ENCODE measurements at regions not wholly inside any gene's neighbourhood (a gene's known extent, or its start where the extent isn't known, plus 50 kb on each side); places are given as distances from the start of the nearest gene placed in this dataset.
A peak's percentile ranks its signal among the peaks of the same experiment; 100 is the strongest.
"Not testable (repeated sequence)": the region's sequence is repeated elsewhere in the genome, so short reads cannot be mapped to it uniquely, and the experiment has no call there.

DNA sequence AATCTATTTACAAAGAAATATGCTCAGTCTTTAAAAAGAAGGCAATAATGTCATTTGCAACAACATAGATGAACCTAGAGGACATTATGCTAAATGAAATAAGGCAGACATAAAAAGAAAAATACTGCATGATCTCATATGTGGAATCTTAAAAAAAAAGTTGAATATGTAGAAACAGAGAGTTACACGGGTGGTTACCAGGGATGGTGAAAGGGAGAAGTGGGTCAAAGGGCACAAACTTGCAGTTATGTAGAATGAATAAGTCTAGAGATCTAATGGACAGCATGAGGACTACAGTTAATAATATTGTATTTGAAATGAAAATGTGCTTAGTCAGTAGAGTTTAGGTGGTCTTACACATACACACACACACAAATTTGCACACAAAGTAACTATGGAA lies 88.2 kb upstream of the CCDC71L start:
- DNase-seq (ENCODE audit: low spot score): no peak

DNA sequence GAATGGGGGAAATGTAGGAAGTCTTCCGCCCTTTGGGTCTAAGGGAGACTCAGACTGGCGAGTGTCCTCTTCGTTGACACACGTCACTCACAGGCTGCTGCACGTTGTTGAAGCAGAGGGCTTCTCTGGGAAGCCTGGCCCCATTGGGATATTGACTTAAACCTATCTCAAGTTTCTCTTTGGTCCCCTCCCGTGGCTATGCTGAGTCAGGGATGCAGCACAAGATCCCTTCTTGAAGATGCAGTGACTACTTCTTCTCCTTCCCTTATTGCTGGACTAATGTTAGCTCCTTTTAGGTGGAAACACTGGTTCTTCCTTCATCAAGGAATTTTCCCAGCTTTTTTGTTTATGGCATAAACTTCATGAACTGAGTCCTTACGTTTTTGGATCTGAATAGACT lies 89.8 kb upstream of the CCDC71L start:
- no peak for DNase-seq (ENCODE audit: low spot score)

DNA sequence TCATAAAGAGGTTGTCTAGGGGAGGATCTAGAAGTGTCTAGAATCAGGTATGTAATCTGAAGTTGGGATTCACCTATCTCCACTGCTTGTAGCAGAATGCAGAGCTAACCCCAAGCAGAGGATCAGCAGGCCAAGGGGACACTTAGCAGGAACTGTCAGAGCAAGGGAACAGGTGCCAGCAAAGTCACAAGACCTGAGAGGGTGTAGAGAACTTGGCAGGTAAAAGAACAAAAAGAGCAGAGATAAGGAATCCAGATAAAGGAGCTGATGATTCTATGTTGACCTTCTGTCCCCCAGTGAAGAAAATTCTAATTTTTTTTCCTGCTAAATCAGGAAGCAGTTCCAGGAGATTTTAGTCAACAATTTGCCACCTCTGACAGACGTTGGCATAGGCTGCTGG lies 91.4 kb upstream of the CCDC71L start:
- peak; percentile 69 for DNase-seq (ENCODE audit: low spot score)

DNA sequence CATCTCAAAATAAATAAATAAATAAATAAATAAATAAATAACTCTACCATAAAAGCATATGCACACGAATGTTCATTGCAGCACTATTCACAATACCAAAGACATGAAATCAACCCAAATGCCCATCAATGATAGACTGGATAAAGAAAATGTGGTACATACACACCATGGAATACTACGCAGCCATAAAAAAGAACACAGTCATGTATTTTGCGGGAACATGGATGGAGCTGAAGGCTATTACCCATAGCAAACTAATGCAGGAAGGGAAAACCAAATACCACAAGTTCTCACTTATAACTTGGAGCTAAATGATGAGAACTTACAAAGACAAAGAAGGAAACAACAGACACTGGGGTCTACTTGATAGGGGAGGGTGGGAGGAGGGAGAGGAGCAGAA lies 94.1 kb upstream of the CCDC71L start:
- DNase-seq (ENCODE audit: low spot score): not testable (repeated sequence)

DNA sequence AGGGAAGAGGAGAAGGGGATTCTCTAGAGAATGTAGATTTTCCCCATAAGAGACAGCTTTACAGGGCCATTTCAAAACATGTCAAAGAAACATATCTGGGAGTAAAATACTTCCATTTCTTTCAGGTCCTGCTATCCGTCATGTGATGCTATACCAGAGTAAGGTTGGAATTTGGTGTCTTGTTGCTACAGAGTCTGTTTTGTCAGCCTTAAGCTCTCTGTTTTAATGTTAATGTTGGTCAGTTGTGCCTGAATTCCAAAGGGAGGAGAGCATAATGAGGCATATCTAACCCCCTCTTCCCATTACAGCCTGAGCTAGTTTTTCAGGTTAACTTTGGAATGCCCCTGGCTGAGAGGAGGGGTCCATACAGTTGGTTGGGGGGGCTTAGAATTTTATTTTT lies 94.7 kb upstream of the CCDC71L start:
- no peak for DNase-seq (ENCODE audit: low spot score)

DNA sequence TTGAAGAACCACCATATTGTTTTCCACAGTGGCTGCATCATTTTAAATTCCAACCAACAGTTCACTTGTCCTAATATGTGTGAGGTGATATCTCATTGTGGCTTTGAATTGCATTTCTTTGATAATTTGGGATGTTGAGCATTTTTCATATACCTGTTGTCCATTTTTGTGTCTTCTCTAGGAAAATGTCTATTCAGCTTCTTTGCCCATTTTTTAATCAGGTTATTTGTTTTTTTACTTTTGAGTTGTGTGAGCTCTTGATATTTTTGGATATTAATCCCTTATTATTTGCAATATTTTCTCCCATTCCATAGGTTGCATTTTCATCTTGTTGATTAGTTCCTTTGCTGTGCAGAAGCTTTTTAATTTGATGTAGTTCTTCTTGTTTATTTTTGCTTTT lies 95.1 kb upstream of the CCDC71L start:
- DNase-seq (ENCODE audit: low spot score): no peak

DNA sequence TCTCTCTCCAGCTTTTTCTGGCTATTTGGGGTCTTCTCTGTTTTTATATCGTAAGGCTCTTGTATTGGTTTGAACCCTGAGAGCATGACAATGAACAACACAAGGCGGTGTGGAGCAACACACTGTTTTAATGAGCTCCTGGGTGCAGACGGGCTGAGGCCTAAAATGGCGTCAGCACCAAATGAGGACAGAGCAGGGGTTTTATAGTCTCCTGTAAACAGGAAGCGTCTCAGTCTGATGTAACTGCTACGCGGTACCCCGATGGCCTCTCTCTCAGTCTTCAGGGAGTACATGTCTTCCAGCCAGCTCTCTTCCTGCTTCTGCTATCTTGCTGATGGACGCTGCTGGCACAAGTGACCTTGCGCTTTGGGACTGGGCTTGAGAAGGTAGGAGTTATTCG lies 95.9 kb upstream of the CCDC71L start:
- DNase-seq (ENCODE audit: low spot score): no peak

DNA sequence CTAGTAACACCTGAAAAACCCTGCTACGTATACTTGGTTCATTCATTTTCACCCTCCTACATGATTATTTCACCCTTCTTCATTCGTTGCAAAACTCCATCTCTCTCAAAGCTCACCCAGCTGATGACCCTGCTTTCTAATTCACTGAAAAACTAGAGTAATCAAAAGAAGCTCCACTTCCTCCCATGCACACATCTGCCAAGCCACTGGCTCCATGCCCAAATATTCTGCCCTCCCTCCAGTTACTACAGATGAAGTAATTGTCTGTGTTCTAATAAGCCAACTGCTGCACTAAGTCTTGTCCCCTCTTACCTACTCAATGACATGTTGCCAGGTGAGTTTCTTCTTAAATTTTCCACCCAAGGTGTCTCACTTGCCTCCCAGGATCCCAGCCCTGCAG lies 96.9 kb upstream of the CCDC71L start:
- peak; percentile 32 for DNase-seq (ENCODE audit: low spot score)

DNA sequence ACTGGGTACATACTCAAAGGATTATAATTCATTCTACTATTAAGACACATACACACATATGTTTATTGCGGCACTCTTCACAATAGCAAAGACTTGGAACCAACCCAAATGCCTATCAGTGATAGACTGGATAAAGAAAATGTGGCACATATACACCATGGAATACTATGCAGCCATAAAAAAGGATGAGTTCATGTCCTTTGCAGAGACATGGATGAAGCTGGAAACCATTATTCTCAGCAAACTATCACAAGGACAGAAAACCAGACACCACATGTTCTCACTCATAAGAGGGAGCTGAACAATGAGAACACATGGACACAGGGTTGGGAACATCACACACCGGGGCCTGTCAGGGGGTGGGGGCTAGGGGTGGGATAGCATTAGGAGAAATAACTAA lies 101.9 kb upstream of the CCDC71L start:
- DNase-seq (ENCODE audit: low spot score): not testable (repeated sequence)

DNA sequence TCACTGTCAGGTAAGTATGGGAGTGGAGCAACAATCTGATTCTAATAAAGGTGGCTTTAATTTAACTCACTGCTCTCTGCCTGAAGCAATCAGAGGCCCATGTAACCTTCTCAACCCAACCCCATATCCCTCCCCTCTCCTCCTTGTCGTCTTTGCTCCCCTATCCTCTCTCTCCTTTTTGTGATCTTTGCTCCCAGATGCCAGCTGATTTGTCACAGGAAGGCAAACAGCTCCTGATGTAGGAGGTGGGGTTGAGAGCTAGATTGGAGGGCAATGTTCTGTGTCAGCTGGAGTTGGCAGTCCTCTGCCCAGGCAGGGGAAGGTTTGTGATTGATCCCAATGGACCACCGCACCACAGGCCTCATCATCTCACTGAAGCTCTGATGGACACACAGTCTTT lies 101.4 kb upstream of the PIK3CG start:
- no peak for DNase-seq (ENCODE audit: low spot score)

DNA sequence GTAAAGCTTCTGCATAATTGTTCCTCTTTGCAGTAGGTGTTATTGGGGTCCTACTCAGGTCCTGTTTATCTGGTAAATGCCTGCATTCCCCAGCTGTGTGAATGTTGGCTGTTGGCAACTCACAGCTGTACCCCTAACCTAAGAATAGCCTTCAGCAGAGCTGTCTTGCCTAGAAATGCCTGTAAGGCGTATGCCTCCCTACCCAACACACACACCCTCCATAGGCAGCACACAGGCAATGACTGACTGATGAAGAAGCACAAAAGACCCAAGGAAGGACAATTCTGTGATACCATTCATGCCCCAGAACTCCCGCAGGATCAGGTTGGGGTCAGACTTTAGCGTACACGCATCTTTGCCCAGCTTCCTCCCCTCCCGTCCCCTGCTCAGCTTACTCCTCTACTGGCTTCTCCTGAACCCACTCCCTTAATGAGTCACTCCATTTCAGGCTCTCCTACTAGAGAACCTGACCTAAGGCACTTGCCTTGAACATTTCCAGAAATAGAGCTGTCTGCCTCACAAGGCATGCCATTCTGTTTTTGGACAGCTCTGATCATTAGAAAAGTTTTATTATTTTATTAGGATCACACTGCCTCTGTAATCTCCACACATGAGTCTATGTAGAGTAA lies 99.2 kb upstream of the PIK3CG start:
- no peak for DNase-seq (ENCODE audit: low spot score)

DNA sequence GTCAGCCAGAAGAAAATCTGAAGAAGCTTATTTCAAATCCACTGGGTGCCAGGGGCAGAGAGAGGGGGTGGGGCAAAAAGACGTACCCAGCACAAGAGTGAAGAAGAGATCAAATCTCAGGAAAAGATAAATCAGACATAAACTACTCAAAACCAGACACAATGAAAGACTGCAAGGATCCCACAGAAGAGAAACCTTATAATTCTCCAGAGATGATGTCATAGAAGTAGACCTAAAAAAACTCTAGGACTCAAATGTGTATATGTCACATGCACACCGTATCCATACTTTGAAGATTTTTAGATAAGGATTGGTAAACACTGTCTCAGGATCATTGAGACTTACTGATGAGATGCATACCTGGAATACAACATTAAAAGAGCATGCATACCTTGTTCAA lies 98.5 kb upstream of the PIK3CG start:
- no peak for DNase-seq (ENCODE audit: low spot score)

DNA sequence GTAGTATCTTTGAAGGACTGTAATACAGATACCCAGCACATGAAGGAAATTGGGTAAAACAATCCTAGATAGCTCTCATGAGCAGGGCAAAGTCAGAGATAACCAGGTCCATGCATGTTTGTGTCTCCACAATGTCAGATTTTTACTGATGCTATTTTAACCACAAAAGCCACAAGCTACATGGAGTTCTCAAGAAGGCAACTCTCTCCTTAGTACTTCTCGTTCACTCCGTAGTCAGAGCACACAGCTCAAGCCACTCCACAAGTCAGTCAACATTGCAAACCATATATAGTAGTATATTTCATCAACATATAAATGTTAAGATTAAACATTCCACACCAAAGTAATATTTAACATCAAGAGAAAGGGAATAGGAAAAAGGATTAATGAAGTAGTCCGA lies 98.0 kb upstream of the PIK3CG start:
- no peak for DNase-seq (ENCODE audit: low spot score)

DNA sequence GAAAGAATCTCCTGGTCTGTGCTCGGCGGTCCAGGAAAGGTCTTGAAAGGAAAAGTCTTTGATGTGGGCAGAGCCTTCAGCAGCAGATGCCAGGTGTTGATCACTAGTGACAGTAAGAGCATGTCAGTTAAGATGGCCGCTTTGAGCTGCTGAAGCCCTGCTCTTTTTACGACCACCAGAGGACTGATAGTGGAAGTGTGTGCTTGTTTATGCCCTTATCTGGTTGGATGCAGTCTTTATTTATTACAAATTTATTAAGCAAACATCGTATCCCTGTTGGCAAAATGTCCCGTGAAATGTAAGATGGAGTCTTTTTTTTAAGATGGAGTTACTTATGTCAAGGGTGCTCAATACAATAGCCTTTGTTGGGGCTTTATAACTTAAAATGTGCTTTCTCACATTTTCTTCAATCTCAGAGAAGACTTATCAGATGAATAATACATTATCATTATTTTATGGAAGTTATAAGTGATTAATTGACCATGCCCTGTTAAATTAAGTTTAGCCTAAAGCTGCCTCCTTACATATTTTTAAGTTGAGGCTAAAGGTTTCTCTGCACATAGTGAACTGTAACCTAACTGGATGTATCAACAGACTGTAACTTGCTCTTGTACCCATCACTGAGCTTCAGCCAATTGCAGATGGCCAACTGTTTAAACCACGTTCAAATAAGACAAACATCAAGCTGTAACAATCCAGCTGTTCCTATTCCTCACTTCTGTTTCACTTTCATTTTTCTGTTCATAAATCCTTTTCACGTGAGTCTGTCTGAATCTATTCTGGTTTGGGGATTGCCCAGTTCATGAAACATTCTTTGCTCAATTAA lies 97.4 kb upstream of the PIK3CG start:
- DNase-seq (ENCODE audit: low spot score): no peak

DNA sequence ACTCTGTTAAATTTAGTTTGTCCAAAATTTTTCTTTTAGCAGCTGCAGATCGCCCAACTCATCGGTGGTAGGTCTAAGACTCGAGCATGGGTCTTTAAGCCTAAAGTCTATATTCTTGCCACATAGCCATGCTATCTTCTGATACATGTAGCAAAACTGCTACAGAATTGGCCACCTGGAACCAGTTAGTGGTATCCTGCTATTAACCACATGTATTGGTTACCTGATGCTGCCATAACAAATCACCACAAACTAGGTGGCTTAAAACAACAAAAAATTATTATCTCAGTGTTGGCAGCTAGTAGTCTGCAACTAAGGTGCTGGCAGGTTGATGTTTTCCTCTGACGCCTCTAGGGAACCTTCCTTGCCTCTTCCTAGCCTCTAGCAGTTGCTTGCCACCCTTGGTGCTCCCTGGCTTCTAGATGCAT lies 96.7 kb upstream of the PIK3CG start:
- DNase-seq (ENCODE audit: low spot score): no peak

DNA sequence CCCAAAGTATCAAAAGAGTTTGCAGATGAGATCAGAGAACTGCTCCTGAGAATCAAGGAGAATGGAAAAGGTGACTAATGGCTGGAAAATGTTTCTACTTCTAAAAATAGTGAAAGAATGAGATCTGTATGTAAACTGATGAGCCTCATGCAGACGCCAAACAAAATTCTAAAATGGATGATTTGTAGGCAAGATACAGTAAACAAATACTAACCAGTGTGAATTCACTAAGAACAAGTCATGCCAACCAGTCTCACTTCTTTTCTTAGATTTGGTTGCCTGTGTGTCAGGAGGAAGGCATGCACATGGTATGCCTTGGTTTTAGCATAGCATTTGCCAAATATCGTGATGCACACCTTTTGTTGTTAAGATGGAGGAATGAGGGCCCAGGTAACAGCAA lies 94.9 kb upstream of the PIK3CG start:
- no peak for DNase-seq (ENCODE audit: low spot score)

DNA sequence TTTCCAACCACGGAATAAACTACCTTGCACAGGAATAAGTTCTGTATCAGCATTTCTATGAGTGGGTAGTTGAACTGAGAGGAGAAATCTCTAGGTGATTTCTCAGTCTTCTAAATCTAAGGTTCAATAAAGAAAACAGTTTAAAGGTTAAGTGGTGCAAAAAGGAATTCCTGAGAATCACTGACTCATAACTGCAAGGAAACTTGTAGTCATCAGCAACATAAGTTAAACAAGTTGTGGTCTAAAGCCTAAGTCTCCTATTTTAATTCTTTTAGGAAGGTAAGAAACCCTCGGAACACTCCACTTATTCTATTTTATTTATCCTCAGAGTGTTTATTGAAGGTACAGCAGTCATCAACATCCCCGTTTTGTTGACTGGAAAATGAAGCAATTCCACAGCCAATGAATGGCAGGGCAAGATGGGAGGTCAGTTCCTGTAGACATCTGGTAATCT lies 92.4 kb upstream of the PIK3CG start:
- DNase-seq (ENCODE audit: low spot score): no peak

DNA sequence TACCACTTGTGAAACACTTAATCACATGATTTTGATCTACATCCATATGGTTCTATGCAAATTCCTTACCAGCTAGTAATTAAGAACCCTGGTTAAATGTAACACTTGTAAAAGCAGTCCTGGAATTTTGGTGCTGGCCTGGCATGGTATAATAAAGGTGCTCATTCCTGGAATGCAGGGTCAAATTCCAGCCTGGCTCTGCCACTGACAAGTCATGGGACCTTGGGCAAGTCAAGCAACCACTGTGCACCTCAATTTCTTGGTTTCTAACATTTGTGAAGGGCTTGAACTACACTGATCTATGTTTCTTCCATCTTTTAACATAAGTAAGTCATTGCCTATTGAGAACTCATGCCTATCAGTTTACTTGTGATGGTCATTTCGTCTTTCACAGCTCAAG lies 91.9 kb upstream of the PIK3CG start:
- DNase-seq (ENCODE audit: low spot score): no peak

DNA sequence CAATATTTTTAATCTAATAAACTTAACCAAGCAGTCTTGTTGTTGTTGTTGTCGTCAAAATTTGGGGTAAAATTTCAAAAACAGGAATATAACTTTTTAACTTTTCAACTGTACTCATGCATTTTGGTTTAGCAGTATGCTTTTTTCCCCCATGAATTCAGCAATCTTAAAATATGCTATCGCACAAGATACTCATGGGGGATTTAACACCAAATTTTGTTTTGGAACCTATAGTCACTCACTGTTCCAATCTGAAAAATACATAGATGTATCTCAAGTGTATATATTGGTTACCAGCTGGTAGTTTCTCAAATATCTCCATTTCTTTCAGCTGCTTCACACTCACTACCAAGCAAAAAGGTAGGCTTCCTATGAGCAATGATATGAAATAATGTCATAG lies 91.4 kb upstream of the PIK3CG start:
- no peak for DNase-seq (ENCODE audit: low spot score)

DNA sequence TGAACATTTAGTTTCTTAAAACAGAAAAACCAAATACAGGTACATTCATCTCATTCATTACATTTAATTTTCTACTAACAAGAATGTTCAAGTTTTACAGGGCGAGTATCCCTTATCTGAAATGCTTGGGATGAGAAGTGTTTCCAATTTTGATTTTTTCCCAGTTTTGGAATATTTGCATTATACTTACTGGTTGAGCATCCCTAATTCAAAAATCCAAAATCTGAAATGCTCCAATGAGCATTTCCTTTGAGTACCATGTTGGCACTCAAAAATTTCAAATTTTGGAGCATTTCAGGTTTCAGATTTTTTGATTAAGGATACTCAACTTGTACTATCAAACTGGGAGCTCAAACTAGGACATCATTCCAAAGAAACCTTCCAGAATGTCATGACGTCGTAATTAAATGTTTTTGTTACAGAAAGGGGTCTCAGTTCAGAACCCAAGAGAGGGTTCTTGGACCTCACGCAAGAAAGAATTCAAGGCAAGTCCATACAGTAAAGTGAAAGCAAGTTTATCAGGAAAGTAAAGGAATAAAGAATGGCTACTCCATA lies 90.8 kb upstream of the PIK3CG start:
- no peak for DNase-seq (ENCODE audit: low spot score)

DNA sequence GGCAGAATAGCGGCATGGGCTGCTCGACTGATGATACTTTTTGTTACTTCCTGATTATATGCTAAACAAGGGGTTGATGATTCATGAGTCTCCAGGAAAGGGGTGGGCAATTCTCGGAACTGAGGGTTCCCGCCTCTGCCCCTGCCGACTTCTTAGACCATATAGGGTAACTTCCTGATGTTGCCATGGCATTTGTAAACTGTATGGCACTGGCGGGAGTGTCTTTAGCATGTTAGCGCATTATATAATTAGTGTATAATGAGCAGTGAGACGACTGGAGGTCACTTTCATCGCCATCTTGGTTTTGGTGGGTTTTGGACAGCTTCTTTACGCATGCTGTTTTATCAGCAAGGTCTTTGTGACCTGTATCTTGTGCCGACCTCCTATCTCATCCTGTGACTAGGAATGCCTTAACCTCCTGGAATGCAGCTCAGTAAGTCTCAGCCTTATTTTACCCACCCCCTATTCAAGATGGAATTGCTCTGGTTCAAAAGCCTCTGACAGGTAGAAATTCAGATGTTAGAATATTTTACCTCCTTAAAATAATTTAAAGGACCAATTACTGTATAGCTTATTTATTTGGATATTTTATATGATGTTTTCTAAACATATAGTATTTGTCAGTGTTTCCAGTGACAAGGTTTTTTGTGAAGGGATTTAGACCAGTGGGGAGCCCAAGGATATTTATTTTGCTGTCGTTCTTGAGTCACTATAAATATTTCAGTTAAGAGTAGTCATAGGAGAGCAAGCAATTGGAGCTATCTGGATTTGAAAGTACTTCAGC lies 90.1 kb upstream of the PIK3CG start:
- no peak for DNase-seq (ENCODE audit: low spot score)

DNA sequence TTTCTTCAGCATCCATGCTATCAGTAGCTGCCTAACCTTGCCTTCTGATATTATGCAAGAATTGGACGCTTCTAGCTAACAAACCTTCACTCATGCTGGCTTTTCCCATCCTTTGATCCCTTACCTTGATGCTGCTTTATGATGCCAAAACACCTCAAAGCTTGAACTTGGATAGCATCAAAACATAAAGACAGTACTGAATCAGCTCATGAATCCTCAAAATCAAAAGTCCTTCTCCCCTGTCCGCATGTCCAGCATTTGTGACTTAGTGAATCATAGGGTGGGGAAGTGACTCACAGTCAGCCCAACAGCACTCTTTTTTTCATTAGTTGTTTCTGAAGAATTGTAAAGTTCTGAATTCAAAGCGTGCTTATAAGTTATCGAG lies 89.5 kb upstream of the PIK3CG start:
- no peak for DNase-seq (ENCODE audit: low spot score)

Measured in mucosa of gallbladder (tissue), 1 donor.